Brain pericyte (primary cell): ENCODE measurements at regions not wholly inside any gene's neighbourhood (a gene's known extent, or its start where the extent isn't known, plus 50 kb on each side); places are given as distances from the start of the nearest gene placed in this dataset.
A peak's percentile ranks its signal among the peaks of the same experiment; 100 is the strongest.
"Not testable (repeated sequence)": the region's sequence is repeated elsewhere in the genome, so short reads cannot be mapped to it uniquely, and the experiment has no call there.

Experiments
- DNase-seq: peaks from one replicate; pipeline ENCODE4 v3.0.0-alpha.2; 2012; ENCODE audit warnings: low read depth, low spot score

DNA sequence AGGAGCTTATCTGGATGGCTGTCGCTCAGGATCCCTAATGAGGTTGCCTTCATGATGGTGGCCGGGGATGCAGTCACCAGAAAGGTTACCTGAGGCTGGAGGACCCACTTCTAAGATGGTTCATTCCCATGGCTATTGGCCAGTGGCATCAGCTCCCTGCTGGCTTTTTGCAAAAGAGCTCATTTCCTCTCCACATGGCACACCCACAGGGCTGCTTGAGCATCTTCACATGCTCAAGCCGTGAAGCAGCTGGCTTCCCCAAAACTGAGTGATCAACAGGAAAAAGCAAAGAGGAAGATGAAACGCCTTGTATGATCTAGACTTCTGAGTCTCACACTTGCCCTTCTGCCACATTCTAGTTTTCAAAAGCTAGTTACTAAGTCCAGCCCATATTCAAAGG, 124.6 kb upstream of the CXADR start:
- no peak for DNase-seq

DNA sequence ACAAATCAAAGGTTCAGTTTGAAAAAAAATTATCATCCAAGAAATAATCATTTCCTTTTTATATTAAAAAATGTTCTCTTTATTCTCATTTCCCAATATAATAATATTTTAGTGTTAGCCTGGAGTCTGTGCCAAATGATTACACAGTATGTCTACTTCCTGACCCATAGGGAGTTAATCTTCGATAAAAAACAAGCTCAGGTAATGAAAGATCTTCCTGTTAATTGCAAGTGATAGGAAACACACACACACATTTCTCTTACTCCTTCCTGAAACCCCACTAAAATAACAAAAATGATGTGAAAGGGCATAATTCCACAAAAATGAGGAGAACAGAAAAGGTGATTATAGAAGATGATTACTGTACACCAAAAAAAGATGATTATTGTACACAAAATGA, 123.5 kb upstream of the CXADR start:
- DNase-seq = no peak

DNA sequence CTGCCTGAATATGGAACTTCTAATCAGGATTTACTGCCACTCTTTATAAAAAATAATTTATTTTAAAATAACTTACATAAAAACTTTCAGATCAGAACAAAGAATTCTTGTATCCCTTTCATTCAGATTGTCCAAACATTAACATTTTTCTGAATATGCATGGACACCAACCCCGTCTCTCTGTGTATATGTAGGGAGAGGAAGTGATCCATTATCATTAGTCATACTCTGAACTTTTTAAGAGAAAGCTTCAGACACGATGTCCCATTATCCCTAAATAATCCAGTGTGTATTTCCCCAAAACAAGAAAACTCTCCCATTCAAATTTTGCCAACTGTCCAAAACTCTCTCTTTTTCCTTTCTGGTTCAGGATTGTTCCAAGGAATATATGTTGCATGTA, 122.3 kb upstream of the CXADR start:
- no peak for DNase-seq

DNA sequence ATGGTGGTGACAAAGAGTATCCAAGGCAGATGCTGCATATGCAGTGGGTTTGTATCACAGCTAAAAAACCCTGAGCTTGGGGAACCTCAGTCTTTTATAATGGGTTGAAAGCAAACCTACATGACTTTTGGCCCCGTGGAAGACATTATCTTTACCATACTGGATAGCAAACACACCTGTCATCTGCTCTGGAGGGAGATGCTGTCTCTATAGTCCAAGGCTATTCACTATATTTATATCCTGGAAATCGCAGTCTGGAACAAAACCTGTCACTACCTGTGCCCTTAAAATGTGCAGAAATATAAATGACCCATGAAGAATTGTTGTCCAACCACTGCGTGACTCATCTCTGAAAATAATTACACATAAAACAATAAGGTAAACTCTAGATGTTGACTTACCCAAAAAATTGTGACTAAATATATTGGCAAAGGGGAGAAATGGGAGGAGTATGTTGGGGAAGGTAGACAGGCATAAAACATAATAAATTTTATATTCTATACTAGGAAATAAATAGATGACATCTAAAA, 121.0 kb upstream of the CXADR start:
- DNase-seq = no peak

DNA sequence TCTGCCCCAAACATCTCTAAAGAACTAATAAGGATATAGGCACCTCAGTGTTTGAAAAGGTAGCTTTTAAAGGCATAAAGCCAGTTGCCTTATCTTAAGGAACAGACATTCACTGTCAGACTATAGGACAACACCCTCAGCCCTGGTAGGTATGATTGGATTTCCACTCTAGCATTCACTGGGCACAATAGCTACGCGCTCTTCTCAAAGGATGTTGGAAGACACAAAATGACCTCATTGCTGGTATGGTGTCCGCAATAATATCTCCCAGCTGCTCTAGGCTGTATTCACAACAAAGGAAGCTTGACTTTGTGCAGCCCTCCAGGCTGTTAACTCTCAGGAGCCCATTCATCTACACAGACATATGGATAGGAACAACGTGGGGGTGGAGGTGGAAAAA, 119.4 kb upstream of the CXADR start:
- no peak for DNase-seq

DNA sequence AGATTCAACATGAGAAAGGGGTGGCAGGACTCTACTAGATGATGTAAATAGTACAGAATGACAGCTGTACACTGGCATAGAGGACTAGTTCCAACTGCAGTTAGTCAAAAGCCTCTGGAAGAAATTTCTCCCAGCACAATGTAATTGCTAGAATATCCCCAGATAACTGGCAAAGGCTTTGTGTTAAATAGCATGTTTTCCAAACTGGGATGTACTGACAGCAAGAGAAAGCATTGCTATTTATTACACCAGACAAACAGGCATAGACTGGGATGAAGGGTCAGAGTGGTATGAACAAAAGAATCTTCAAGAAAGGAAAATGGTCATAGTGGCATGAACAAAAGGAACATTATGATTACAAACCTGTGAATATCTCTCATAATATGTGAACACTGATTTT, 115.9 kb upstream of the CXADR start:
- DNase-seq = no peak

DNA sequence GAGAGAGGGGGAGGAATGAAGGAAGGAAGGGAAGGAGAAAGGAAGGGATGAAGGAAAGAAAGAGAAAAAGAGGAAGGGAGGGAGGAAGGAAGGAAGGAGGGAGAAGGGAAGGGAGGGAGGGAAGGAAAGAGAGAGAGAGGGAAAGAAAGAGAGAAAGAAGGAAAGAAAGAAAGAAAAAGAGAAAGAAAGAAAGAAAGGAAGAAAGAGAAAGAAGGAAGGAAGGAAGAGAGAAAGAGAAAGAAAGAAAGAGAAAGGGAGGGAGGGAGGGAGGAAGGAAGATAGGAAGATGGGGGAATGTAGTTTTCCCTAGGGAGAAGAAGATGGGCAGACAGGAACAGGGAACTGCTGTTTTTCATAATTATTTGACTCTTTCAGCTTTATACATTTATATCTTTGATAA, 115.1 kb upstream of the CXADR start:
- no peak for DNase-seq

DNA sequence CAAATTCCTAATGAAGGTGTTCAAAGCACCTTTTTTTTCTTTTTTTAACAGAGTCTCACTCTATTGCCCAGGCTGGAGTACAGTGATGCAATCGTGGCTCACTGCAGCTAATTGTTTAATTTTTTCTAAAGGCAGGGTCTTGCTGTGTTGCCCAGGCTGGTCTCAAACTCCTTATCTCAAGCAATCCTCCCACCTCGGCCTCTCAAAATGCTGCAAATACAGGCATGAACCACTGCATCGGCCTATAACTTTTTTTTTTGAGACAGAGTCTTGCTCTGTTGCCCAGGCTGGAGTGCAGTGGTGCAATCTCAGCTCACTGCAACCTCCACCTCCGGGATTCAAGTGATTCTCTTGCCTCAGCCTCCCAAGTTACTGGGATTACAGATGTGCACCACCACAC, 113.9 kb upstream of the CXADR start:
- DNase-seq = not testable (repeated sequence)

DNA sequence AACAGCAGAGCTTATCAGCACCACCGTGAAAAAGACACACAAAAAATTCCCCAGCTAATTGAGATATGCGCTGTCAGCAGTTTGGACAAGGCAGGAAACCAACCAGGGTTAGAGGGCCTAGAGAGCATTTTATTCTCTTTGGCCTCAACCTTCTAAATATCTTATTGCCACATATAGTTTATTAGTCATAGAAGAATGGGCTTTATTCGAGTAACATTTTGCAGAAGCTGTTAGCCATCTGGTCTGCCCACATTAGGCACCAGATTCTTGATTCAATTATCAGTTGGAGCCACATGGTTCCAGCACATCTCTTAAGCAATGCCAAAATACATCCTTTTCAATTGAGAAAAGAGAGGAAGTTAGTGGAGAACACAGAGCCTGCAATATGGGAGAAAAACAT, 109.9 kb upstream of the CXADR start:
- no peak for DNase-seq

DNA sequence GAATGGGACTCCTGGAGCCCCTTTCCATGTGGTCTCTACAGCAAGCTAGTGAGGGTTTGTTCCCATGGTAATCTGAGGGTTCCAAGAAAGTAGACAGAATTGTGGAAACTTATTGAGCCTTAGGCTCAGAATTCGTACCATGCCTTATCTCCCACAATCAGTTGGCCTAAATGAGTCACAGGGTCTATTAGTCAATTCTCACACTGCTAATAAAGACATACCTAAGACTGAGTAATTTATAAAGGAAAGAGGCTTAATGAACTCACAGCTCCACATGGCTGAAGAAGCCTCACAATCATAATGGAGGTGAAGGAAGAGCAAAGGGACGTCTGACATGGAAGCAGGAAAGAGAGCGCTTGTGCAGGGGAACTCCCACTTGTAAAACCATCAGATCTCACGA, 106.6 kb upstream of the CXADR start:
- no peak for DNase-seq

DNA sequence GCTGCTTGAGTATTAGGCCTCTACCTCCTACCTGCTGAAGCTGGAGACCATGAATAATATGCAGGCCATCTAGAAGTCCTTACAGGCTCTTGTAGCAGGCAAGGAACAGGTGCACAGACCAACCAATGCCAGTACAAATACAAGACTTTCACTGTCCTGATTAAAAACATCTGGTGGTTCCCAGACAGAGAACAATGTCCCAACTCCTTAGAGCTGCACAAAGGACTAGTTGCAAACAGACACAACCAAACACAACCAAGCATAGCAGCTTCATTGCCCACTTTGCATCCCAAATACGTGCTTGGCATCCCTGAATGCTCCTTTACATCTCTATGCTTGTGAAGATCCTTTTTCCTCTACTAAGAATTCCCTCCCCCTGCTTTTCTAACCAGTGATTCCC, 98.1 kb upstream of the CXADR start:
- no peak for DNase-seq

DNA sequence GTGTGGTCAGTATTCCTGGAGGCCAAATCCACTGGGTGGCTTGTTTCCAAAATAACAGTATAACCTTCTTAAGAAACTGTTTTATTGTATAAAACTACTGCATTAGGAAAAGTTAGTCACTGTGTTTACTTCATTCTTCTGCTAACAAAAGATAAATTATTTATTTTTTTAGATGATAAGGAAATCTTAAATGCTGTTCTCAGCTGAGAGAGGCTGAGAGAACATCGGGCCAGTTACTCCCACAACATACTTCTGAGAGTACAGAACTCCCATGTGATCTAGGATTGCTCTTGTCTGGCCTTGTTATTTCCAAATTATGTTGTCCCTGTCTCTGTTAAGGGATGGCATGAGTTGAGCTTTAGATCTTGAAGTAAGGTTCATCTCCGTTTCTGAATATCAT, 96.7 kb upstream of the CXADR start:
- no peak for DNase-seq

DNA sequence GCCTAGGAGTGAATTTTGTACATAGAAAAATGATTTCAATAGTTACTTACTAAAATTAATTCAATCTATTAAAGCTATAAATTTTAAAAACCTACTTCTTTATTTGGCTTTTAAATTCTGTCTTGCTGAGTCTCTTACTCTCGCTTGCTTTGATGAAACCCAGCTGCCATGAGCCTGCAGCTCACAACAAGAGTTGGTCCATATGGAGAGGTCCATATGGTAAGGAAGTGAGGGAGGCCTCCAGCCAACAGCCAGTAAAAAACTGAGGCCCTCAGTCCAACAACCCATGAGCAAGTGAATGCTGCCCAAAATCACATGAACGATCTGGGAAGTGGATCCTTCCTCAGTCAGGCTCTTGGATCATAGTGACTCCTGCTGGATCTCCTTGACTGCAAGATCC, 89.9 kb upstream of the CXADR start:
- no peak for DNase-seq

DNA sequence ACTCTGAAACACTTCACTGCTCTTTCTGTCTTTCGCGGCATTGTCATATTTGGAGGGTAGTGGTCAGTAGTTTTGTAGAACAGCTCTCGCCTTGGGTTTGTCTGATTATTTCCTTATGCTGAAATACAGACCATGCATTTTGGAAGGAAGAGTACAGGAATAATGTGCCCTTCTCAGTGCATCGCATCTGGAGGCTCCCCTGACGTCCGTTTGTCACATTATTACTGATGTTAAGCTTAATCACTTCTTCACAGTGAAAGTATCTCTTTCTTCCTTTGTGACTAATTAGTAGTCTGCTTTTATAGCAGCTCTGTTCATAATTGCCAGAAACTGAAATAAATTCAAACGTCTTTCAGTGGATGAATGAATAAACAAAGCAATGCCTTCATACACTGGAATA, 85.7 kb upstream of the CXADR start:
- no peak for DNase-seq

DNA sequence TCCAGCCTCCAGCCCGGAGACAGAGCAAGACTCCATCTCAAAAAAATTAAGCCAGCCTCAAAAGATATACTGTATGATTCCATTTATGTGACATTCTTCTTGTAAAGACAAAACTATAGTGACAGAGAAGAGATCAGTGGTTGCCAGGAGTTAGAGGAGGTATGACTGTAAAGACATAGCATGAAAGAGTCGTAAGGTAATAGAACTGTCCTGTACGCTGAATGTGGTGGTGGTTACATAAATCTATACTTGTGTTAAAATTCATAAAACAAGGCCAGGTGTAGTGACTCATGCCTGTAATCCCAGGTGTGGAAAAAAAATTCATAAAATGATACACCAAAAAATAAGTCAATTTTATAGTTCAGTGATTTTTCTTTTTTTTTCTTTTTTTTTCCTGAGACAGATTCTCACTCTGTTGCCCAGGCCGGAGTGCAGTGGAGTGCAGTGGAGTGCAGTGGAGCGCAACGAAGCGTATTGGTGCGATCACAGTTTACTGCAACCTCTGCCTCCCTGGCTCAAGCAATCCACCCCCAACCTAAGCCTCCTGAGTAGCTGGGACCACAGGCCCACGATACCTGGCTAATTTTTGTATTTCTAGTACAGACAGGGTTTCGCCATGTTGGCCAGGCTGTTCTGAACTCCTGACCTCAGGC, 84.9 kb upstream of the CXADR start:
- DNase-seq = no peak

DNA sequence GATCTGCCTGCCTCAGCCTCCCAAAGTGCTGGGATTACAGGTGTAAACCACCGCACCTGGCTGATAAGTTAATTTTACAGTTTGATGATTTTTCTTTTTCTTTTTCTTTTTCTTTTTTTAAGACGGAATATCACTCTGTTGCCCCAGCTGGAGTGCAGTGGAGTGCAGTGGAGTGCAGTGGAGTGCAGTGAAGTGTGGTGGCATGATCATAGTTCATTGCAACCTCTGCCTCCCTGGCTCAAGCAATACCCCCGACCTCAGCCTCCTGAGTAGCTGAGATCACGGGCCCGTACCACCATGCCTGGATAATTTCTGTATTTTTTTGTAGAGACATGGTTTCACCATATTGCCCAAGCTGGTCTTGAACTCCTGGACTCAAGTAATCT, 84.4 kb upstream of the CXADR start:
- no peak for DNase-seq

DNA sequence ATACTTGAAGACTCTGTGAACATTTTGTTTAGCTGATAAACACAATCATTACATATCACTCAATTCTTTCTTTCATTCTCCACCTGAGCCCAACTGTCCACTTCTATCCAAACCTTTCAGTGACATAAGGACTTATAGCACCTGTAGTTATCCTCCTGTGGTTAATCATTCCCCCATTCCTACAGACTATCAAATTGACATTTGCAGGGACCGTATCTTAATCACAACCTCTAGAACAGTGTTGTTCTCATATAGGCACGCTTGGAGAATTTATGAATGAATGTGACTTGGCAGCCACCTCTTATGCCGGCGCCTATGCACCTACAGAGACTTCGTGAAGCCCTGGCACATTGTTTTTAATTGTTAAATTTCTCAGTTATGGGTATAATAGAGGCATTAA, 83.9 kb upstream of the CXADR start:
- no peak for DNase-seq

DNA sequence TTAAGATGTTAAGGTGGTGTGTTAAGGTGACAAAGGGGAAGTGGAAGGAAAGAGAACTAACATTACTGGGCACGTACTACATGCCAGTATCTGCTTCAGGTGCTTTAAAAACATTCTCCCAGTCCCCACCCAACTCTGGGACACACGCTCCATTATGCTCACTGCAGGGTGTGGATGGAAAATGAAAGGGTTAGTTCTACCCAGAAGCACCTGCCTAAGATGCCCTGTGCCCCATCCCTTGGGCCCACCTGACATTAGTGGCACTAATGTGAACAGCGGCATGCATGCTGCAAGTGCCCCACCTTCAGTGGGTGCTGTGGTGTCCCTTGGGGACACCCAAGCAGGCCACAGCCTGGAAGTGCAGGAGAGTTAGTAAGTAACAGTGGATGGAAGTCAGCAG, 82.9 kb upstream of the CXADR start:
- DNase-seq = no peak

DNA sequence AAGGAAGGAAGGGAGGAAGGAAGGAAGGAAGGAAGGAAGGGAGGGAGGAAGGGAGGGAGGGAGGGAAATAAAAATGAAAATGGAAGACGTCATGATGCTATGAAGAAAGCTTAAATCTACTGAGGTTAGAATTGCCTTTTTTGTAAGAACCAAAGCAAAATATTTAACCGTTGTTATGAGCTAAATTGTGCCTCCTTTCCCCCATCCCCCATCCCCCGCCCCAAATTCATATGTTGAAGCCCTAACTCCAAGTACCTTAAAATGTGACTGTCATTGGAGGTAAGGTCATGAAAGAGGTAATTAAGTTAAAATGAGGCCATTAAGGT, 80.1 kb upstream of the CXADR start:
- no peak for DNase-seq

DNA sequence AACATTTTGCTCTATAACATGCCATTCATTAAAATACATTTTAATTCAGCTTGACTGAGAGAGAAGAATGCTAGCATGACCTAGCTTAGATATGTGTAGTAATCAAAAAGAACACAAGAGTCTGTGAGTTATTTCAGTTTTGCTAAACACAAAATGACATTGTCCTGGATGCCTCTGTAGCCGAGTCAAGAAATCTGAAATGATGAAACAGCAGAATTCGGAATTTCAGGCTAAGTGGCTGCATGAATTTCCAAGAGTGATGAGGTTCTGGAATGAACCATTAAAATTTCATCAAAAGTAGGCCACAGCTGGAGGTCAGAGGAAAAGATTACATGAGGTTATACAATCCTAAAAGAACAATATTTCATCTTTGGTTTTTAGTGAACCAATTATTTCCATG, 79.1 kb upstream of the CXADR start:
- no peak for DNase-seq

DNA sequence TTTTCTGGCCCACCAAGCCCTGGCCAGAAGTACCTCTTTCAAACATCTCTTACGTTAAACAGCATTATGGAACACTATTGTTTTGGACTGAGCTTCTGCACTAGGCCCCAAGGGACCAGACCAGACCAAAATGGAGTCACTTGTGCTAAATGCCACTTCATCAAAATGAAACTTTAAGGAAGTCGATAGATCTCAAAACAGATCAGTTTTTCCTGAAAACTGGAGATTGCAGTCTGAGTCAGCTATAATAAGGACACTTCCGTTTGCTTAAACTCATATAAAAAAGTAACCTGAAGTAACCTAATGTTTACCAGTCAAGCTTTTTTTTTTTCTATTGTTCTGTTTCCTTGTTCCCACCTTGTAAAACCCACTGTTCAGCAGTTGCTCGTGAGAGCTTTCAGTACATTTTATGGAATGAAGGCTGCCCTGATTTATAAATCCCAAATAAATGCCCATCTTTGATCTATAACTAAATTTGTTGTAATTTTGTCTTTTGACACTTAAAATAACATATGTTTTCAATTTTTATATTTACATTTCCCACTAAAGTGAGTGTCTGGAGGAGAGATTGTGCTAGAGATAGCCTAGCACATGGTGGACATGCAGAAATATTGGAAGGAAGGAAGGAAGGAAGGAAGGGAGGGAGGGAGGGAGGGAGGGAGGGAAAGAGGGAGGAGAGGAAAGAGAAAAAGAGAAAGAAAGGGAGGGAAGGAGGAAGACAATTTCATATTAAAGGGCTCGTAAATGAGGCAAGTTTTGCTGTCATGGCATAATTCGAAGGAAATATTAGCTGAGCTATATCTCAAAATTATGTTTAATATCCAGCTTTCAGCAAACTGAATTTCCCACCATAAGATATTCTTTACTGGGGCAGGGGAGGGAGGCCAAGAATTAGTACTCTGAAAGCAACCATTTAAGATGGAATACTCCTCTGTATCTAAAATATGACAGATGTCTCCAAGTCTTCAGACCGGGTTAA, 77.0 kb upstream of the CXADR start:
- no peak for DNase-seq

DNA sequence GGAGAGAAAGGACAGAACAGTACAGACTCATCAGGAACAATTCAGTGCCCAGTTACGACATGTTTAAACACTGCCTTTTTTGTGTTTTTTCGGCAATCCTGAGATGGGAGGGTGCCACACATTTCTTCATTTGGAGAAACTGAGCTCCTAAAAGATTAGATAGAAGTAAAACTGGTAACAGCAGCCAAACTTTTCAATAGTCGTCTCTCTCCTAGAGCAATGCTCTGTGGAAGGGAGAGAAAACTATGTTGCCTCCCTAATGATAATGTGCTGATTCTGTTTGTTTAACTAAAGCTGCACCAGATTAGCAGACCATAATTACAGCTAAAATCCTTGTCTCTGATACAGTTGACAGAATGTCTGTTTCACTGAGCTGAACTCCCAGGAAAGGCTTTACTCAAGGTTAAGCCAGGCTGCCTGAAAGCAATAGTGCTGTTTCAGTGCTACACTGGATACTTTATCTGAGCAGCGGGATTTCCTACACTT, 76.2 kb upstream of the CXADR start:
- DNase-seq = no peak

DNA sequence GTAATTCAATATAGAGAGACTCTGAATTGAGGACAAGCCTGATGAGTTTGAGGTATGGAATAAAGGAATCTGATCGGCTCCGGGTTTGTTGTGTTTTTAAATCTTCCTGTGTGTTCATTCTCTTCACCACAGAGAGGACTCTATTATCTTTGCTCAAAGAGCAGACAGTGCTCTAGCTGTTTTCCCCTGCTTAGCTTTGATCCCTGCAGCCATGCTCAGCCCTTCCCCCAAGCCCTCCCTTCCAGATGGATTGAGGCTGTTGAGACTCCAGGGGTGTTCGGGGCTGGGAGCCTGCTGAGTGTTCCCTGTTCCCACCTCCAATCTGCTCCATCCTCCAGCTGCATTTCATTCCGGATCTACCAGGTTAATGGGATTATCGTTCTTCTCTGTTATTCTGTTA, 74.2 kb upstream of the CXADR start:
- DNase-seq = peak; percentile 73
